ENCODE measurements at regions not wholly inside any gene's neighbourhood (a gene's known extent, or its start where the extent isn't known, plus 50 kb on each side); places are given as distances from the start of the nearest gene placed in this dataset.

- TF ChIP-seq CTCF (IDR thresholded peaks at IDR 0.05 in 4 of 5, conservative IDR thresholded peaks at IDR 0.05 in 1 of 5) (no peak), POLR2A (IDR thresholded peaks at IDR 0.05) (no peak)
- DNase-seq, result no peak
- ATAC-seq, result peak in 1 of 2 donors; percentile 26
- H3K27me3 ChIP-seq, result no peaks in the 10 kb centered on the region
- H3K27ac ChIP-seq, result no peak overlapping the region
- no peaks in the 10 kb centered on the region for H3K4me1 ChIP-seq
- H3K4me3 ChIP-seq, result no peak overlapping the region
- no peaks in the 10 kb centered on the region for H3K36me3 ChIP-seq
- H3K9me3 ChIP-seq, result no peaks in the 10 kb centered on the region
- in situ Hi-C loops (cut with MboI; ENCODE audit: low sequenced_read_pairs in 4 of 4) (no loop called here), intact Hi-C loops (cut with DNase I; ENCODE audit: low total_unique reads) (no loop called here)
These were observed 66.5 kb upstream of the PROX1 start for GRCh38 chr1:213921311-213921710.

DNA sequence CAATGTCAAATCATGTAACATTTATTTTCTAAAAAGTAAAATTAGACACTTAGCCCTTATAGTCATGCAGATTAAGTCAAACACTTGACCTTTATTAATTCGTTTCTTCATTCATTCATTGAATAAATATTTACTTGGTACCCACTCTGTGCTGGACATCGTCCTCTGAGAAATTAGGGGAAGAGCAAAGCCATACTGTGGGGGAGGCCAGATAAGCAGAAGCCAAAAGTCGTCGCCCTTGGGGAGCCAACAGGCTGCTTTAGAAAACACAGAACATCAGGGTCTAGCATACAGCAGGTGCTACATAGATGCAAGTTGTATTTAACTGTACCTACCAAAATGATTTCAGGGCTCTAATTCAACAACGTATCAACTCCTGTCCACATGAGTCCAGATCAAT, 66.1 kb upstream of the PROX1 start:
- in situ Hi-C loops (cut with MboI; ENCODE audit: low sequenced_read_pairs in 4 of 4) (no loop called here), intact Hi-C loops (cut with DNase I; ENCODE audit: low total_unique reads) (no loop called here)
- Histone ChIP-seq H3K27ac (no peak overlapping the region), H3K4me3 (no peak overlapping the region), H3K4me1 (no peaks in the 10 kb centered on the region), H3K27me3 (no peaks in the 10 kb centered on the region), H3K36me3 (no peaks in the 10 kb centered on the region), H3K9me3 (no peaks in the 10 kb centered on the region)
- DNase-seq (no peak), ATAC-seq (no peak)
- TF ChIP-seq POLR2A (IDR thresholded peaks at IDR 0.05) (no peak), CTCF (IDR thresholded peaks at IDR 0.05 in 4 of 5, conservative IDR thresholded peaks at IDR 0.05 in 1 of 5) (no peak)

DNA sequence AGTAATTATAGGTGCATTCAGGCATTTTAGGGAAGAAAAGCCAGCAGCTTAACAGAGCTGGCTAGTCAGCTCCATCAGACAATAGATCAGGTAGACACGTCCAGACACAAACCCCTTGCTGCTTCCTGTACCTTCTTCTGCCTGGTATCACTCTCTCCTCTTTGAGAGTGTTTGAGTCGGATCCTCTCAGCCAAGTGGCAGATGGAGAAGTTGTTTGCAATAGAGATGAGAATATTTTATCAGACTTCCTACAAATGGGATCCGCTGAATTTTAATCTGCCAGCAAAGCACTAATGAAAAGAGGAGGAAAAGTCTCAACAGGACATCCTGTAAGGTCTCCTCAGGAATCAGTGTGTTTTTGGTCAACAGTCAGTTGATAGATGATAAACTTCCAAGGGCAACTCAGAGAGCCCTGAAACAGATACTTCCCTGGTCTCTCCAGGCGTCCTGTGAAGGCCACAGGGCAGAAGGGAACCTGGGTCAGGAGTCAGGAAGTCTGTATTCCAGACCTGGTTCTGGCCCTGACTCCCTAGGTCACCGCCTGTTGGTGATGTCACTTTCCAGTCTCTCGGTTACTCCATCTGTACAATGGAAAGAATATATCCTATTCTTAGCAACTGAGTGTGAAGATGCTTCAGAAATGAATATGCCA, 62.1 kb upstream of the PROX1 start:
- intact Hi-C loops (cut with DNase I; ENCODE audit: low total_unique reads) (no loop called here), in situ Hi-C loops (cut with MboI; ENCODE audit: low sequenced_read_pairs in 4 of 4) (no loop called here)

DNA sequence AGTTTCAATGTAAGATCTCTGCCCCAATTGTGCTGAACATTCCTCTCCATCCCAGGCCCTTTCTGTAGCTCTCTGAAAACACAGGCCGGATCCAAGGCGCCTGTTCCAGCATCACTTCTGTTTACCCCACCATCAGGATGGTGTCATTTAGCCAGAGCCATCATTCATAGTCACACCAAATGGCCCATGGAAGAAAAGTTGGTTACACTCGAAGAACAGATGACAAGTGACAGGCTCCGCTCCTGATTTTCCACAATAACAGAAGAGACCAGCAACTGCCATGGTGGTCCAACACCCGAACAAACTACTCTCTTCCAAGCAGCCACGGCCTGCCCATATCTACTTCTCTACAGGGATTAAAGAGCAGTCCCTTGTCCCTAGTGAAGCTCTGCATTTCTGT, 59.9 kb upstream of the PROX1 start:
- Histone ChIP-seq H3K27me3 (no peaks in the 10 kb centered on the region), H3K9me3 (no peaks in the 10 kb centered on the region), H3K4me3 (no peak overlapping the region), H3K4me1 (no peaks in the 10 kb centered on the region), H3K27ac (no peak overlapping the region), H3K36me3 (no peaks in the 10 kb centered on the region)
- intact Hi-C loops (cut with DNase I; ENCODE audit: low total_unique reads) (no loop called here), in situ Hi-C loops (cut with MboI; ENCODE audit: low sequenced_read_pairs in 4 of 4) (no loop called here)
- DNase-seq (no peak), ATAC-seq (no peak)
- TF ChIP-seq CTCF (IDR thresholded peaks at IDR 0.05 in 4 of 5, conservative IDR thresholded peaks at IDR 0.05 in 1 of 5) (no peak), POLR2A (IDR thresholded peaks at IDR 0.05) (no peak)

More for the DNA sequence above, 62.1 kb upstream of the PROX1 start:
- H3K4me1 ChIP-seq, result no peaks in the 10 kb centered on the region
- no peaks in the 10 kb centered on the region for H3K27me3 ChIP-seq
- ATAC-seq, result no peak
- no peak for DNase-seq
- H3K4me3 ChIP-seq, result no peak overlapping the region
- no peak for TF ChIP-seq CTCF (IDR thresholded peaks at IDR 0.05 in 4 of 5, conservative IDR thresholded peaks at IDR 0.05 in 1 of 5)
- no peak for TF ChIP-seq POLR2A (IDR thresholded peaks at IDR 0.05)
- H3K36me3 ChIP-seq, result no peaks in the 10 kb centered on the region
- no peak overlapping the region for H3K27ac ChIP-seq
- no peaks in the 10 kb centered on the region for H3K9me3 ChIP-seq

GRCh38 chr1:213929398-213929797, 58.4 kb upstream of the PROX1 start:
- H3K27ac ChIP-seq, result no peak overlapping the region
- in situ Hi-C loops (cut with MboI; ENCODE audit: low sequenced_read_pairs in 4 of 4), result no loop called here

More at GRCh38 chr1:213929398-213929797, 58.4 kb upstream of the PROX1 start:
- H3K9me3 ChIP-seq, result no peaks in the 10 kb centered on the region
- intact Hi-C loops (cut with DNase I; ENCODE audit: low total_unique reads), result no loop called here
- no peaks in the 10 kb centered on the region for H3K36me3 ChIP-seq
- TF ChIP-seq CTCF (IDR thresholded peaks at IDR 0.05 in 4 of 5, conservative IDR thresholded peaks at IDR 0.05 in 1 of 5) (no peak), POLR2A (IDR thresholded peaks at IDR 0.05) (no peak)
- ATAC-seq (no peak), DNase-seq (no peak)
- no peak overlapping the region for H3K4me3 ChIP-seq
- no peaks in the 10 kb centered on the region for H3K27me3 ChIP-seq
- H3K4me1 ChIP-seq, result no peaks in the 10 kb centered on the region
